Calu3 (cell line): ENCODE measurements at regions not wholly inside any gene's neighbourhood (a gene's known extent, or its start where the extent isn't known, plus 50 kb on each side); places are given as distances from the start of the nearest gene placed in this dataset.

Experiments used
- BruUV-seq: library from RNA; stranded (reverse); fragments of 400-500 nt; replicated peaks from 2 replicates; lab custom pipeline; 2021; lab: Mats Ljungman, UMichigan
- CTCF ChIA-PET: fragments of 300-600 bp; sonication (Branson Sonifier 250); formaldehyde crosslinking; loops from one replicate; lab custom pipeline; 2022; ENCODE audit warnings: antibody characterized with exemption; lab: Charles Lee
- DNase-seq: peaks from one replicate; pipeline ENCODE4 v3.0.0; 2022
- H3K27ac Mint-ChIP-seq: one replicate; pipeline ENCODE4 v1.8.0; 2022; ENCODE audit warnings: mixed read lengths; ENCODE audit not compliant: unreplicated experiment
- H3K27me3 Mint-ChIP-seq: one replicate; pipeline ENCODE4 v1.8.0; 2022; ENCODE audit warnings: mixed read lengths; ENCODE audit not compliant: unreplicated experiment
- H3K36me3 Mint-ChIP-seq: one replicate; pipeline ENCODE4 v1.8.0; 2022; ENCODE audit warnings: mild to moderate bottlenecking, moderate library complexity, mixed read lengths; ENCODE audit not compliant: insufficient read depth, unreplicated experiment
- H3K4me1 Mint-ChIP-seq: one replicate; pipeline ENCODE4 v1.8.0; 2022; ENCODE audit warnings: mild to moderate bottlenecking, low read depth, mixed read lengths; ENCODE audit not compliant: unreplicated experiment
- H3K4me3 Mint-ChIP-seq: one replicate; pipeline ENCODE4 v1.8.0; 2022; ENCODE audit warnings: mild to moderate bottlenecking, low read depth, moderate library complexity, mixed read lengths; ENCODE audit not compliant: unreplicated experiment
- H3K9me3 Mint-ChIP-seq: one replicate; pipeline ENCODE4 v1.8.0; 2022; ENCODE audit warnings: low read depth, mixed read lengths; ENCODE audit not compliant: unreplicated experiment
- intact Hi-C: fragments of 100-400 bp; cut with micrococcal nuclease; formaldehyde crosslinking; loops from one replicate; pipeline ENCODE4 v1.10.0; 2022; ENCODE audit not compliant: unreplicated experiment
- TF ChIP-seq, protein P1 (sequence below): fragments of 200-600 bp; IDR thresholded peaks from one replicate; pipeline ENCODE4 v1.8.0; 2022; ENCODE audit warnings: antibody characterized with exemption; ENCODE audit not compliant: unreplicated experiment

DNA sequence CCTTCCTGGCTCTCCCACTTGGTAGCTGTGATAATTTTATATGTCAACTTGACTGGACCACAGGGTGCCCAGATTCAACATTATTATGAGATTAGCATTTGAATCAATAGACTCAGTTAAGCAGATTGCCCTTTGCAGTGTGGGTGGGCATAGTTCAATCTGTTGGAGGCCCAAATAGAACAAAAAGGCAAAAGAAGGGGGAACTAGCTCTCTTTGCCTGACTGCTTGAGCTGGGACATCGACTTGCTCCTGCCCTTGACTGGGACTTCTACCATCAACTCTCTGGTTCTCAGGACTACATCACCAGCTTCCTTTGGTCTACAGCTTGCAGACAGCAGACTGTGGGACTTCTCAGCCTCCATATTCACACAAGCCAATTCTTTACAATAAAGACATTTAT lies 1189.2 kb downstream of the BCL11B start:
- Mint-ChIP-seq H3K9me3 (peaks cover 3% of the 10 kb centered on the region), H3K36me3 (no peaks in the 10 kb centered on the region), H3K4me3 (no peak overlapping the region), H3K4me1 (no peaks in the 10 kb centered on the region), H3K27me3 (no peaks in the 10 kb centered on the region), H3K27ac (no peak overlapping the region)
- intact Hi-C loops: no loop called here
- BruUV-seq: no TSS peak
- no peak for DNase-seq
- TF ChIP-seq, protein P1, sequence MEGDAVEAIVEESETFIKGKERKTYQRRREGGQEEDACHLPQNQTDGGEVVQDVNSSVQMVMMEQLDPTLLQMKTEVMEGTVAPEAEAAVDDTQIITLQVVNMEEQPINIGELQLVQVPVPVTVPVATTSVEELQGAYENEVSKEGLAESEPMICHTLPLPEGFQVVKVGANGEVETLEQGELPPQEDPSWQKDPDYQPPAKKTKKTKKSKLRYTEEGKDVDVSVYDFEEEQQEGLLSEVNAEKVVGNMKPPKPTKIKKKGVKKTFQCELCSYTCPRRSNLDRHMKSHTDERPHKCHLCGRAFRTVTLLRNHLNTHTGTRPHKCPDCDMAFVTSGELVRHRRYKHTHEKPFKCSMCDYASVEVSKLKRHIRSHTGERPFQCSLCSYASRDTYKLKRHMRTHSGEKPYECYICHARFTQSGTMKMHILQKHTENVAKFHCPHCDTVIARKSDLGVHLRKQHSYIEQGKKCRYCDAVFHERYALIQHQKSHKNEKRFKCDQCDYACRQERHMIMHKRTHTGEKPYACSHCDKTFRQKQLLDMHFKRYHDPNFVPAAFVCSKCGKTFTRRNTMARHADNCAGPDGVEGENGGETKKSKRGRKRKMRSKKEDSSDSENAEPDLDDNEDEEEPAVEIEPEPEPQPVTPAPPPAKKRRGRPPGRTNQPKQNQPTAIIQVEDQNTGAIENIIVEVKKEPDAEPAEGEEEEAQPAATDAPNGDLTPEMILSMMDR: no peak
- CTCF ChIA-PET: no interaction called here

DNA sequence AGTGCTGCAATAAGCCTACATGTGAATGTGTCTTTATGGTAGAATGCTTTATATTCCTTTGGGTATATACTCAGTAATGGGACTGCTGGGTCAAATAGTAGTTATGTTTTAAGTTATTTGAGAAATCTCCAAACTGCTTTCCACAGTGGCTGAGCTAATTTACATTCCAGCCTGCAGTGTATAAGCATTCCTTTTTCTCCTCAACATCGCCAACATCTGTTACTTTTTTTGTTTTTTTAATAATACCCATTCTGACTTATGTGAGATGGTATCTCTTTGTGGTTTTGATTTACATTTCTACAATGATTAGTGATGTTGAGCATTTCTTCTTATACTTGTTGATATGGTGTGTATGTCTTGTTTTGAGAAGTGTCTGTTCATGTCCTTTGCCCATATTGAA lies 1186.2 kb downstream of the BCL11B start:
- H3K27ac Mint-ChIP-seq: no peak overlapping the region
- BruUV-seq: no TSS peak
- no peaks in the 10 kb centered on the region for H3K36me3 Mint-ChIP-seq
- H3K9me3 Mint-ChIP-seq: no peaks in the 10 kb centered on the region
- intact Hi-C loops: no loop called here
- TF ChIP-seq, protein P1: no peak
- H3K4me3 Mint-ChIP-seq: no peak overlapping the region
- no peak for DNase-seq
- H3K4me1 Mint-ChIP-seq: no peaks in the 10 kb centered on the region
- no peaks in the 10 kb centered on the region for H3K27me3 Mint-ChIP-seq
- CTCF ChIA-PET: interaction anchor here (0.6 kb wide), 1 partner anchor 606 kb away, joined by 3 read pairs; no protein-coding TSS in a partner anchor

DNA sequence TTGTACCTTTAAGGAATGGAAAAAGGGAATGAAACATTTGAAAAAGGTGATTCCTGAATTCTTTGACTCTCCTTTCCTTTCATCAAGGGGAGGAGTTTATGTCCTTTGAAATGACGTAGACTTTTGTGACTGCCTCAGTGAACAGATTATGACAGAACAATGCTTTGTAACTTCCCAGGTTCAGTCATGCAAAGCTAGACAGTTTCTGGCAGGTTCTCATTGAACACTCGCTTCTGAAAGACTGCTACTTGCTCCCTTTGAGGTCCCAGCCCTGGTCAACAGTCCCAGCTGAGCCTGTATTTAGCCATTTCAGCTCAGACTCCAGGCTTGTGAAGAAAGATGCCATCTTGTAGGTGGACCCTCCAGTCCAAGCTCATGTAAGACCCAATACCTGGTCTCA lies 1178.9 kb downstream of the BCL11B start:
- H3K9me3 Mint-ChIP-seq: peaks cover 16% of the 10 kb centered on the region
- no peaks in the 10 kb centered on the region for H3K4me1 Mint-ChIP-seq
- no peaks in the 10 kb centered on the region for H3K36me3 Mint-ChIP-seq
- intact Hi-C loops: no loop called here
- no peak overlapping the region for H3K4me3 Mint-ChIP-seq
- CTCF ChIA-PET: no interaction called here
- BruUV-seq: no TSS peak
- no peak for DNase-seq
- TF ChIP-seq, protein P1: no peak
- H3K27me3 Mint-ChIP-seq: no peaks in the 10 kb centered on the region
- H3K27ac Mint-ChIP-seq: no peak overlapping the region

DNA sequence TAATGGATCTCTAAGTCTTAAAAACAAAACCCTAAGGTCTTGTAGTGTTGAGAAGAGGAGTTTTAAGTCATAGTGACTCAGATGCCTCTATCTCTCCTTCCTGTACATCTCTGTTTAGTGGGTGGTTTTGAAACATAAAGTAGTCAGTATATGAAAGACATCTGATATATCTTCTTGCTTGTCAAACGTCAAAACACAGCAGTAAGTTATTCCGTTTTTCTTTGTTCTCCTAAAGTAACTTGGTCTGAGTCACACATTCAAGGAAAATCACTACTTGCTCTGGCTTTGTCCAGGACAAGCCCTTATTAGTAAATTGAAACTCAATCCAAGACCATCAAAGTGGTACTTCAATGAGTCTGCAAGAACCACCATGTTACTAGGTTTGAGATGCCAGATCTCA lies 1172.5 kb downstream of the BCL11B start:
- Mint-ChIP-seq H3K27me3 (no peaks in the 10 kb centered on the region), H3K9me3 (peaks cover 30% of the 10 kb centered on the region), H3K27ac (no peak overlapping the region), H3K4me1 (no peaks in the 10 kb centered on the region), H3K36me3 (no peaks in the 10 kb centered on the region), H3K4me3 (no peak overlapping the region)
- no TSS peak for BruUV-seq
- TF ChIP-seq, protein P1: no peak
- intact Hi-C loops: no loop called here
- DNase-seq: no peak
- CTCF ChIA-PET: no interaction called here
